KMS-11 (cell line): ENCODE measurements at regions not wholly inside any gene's neighbourhood (a gene's known extent, or its start where the extent isn't known, plus 50 kb on each side); places are given as distances from the start of the nearest gene placed in this dataset.
"Not testable (repeated sequence)": the region's sequence is repeated elsewhere in the genome, so short reads cannot be mapped to it uniquely, and the experiment has no call there.

Source experiments
- H2AFZ ChIP-seq: fragments of 200-600 bp; sonication (generic); 2 replicates; pipeline ENCODE4 v1.6.1; 2016; ENCODE audit warnings: antibody characterized with exemption, mixed run types, low read depth
- H3K27ac ChIP-seq: fragments of 200-600 bp; sonication (generic); 2 replicates; pipeline ENCODE4 v1.6.1; 2016; ENCODE audit warnings: mild to moderate bottlenecking, mixed run types
- H3K27me3 ChIP-seq: fragments of 200-600 bp; sonication (generic); 2 replicates; pipeline ENCODE4 v1.6.1; 2017; ENCODE audit warnings: mild to moderate bottlenecking, low read depth, mixed run types, moderate library complexity; ENCODE audit not compliant: insufficient read depth
- H3K36me3 ChIP-seq: fragments of 200-600 bp; sonication (generic); 2 replicates; pipeline ENCODE4 v1.6.1; 2017; ENCODE audit warnings: mild to moderate bottlenecking, mixed run types; ENCODE audit not compliant: insufficient read depth
- H3K4me1 ChIP-seq: fragments of 200-600 bp; sonication (generic); 2 replicates; pipeline ENCODE4 v1.6.1; 2016; ENCODE audit warnings: mild to moderate bottlenecking, low read depth, mixed run types; ENCODE audit not compliant: poor library complexity, severe bottlenecking
- H3K4me2 ChIP-seq: fragments of 200-600 bp; sonication (generic); 2 replicates; pipeline ENCODE4 v1.7.0; 2016; ENCODE audit warnings: mild to moderate bottlenecking, mixed run types
- H3K4me3 ChIP-seq: fragments of 200-600 bp; sonication (generic); IDR thresholded peaks from 2 replicates; pipeline ENCODE4 v1.6.1; 2017; ENCODE audit warnings: low read depth, low read length, mixed read lengths; ENCODE audit not compliant: insufficient read depth
- H3K79me2 ChIP-seq: fragments of 200-600 bp; sonication (generic); 2 replicates; pipeline ENCODE4 v1.6.1; 2016; ENCODE audit warnings: low read depth, mixed run types; ENCODE audit not compliant: insufficient read depth
- H3K9ac ChIP-seq: fragments of 200-600 bp; sonication (generic); 2 replicates; pipeline ENCODE4 v1.6.1; 2016; ENCODE audit warnings: mild to moderate bottlenecking, mixed run types
- H4K20me1 ChIP-seq: fragments of 200-600 bp; sonication (generic); 2 replicates; pipeline ENCODE4 v1.6.1; 2016; ENCODE audit warnings: mild to moderate bottlenecking, mixed run types; ENCODE audit not compliant: insufficient read depth
- TF ChIP-seq, protein P1 (sequence below): fragments of 200-600 bp; sonication (generic); conservative IDR thresholded peaks from 2 replicates; pipeline ENCODE4 v1.6.1; 2017; ENCODE audit warnings: low read depth, mild to moderate bottlenecking, antibody characterized with exemption, low read length, moderate library complexity, mixed read lengths

DNA sequence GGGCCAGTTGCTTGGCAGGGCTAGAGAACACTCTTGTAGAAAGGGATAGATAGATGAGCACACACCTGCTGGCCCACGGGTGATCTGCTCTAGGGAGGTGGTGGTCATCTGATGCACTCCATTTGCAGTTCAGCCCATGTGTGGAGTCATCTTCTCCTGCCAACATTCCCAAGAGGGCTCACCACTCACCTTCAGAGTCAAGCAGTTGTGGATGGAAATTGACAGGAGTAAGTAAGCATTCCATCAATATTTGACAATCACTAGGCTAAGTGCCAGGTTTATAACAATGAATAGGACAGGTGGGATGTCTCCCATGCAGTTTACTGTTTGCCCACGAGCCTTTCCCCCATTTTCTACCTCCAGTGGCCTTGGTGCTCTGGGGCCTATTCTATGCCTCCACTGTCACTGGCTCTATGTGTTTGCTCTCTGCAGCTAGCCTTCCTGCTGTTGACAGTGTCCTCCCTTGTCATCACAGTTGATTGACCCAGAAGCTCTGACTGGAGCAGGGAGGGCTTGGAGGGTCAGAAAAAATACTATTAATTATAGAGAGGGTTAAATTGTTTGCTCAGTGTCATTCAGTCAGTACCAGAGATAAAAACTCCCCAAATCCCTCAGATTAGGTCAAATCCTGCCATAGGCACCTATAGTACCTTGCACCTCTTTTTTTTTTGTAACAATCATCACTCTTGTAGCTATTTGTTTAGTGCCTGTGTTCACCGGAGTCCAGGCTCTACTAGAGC lies 134.6 kb upstream of the PZP start:
- H3K27ac ChIP-seq, result no peak overlapping the region
- no peak overlapping the region for H3K9ac ChIP-seq
- no peak overlapping the region for H3K4me3 ChIP-seq
- H2AFZ ChIP-seq, result no peak overlapping the region
- TF ChIP-seq, protein P1, sequence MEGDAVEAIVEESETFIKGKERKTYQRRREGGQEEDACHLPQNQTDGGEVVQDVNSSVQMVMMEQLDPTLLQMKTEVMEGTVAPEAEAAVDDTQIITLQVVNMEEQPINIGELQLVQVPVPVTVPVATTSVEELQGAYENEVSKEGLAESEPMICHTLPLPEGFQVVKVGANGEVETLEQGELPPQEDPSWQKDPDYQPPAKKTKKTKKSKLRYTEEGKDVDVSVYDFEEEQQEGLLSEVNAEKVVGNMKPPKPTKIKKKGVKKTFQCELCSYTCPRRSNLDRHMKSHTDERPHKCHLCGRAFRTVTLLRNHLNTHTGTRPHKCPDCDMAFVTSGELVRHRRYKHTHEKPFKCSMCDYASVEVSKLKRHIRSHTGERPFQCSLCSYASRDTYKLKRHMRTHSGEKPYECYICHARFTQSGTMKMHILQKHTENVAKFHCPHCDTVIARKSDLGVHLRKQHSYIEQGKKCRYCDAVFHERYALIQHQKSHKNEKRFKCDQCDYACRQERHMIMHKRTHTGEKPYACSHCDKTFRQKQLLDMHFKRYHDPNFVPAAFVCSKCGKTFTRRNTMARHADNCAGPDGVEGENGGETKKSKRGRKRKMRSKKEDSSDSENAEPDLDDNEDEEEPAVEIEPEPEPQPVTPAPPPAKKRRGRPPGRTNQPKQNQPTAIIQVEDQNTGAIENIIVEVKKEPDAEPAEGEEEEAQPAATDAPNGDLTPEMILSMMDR, result no peak
- H3K4me1 ChIP-seq, result no peaks in the 10 kb centered on the region
- H4K20me1 ChIP-seq, result no peaks in the 10 kb centered on the region
- H3K27me3 ChIP-seq, result no peaks in the 10 kb centered on the region
- no peaks in the 10 kb centered on the region for H3K36me3 ChIP-seq
- no peaks in the 10 kb centered on the region for H3K79me2 ChIP-seq
- H3K4me2 ChIP-seq, result no peak overlapping the region

DNA sequence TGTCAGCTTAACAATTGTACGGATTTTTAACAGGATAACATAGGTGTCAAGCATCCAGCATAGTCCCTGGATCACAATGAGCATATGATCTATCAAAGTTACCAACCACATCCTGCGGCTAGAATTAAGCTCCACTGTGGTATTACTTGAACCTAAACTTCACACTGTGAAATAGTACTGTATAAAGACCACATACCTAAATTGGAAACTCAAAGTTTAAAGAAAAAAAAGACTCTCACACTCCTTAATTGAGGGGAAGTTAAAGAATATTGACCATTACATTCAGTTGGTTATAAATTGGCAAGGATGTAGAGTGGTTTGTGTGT lies 133.0 kb upstream of the PZP start:
- TF ChIP-seq, protein P1, result no peak

DNA sequence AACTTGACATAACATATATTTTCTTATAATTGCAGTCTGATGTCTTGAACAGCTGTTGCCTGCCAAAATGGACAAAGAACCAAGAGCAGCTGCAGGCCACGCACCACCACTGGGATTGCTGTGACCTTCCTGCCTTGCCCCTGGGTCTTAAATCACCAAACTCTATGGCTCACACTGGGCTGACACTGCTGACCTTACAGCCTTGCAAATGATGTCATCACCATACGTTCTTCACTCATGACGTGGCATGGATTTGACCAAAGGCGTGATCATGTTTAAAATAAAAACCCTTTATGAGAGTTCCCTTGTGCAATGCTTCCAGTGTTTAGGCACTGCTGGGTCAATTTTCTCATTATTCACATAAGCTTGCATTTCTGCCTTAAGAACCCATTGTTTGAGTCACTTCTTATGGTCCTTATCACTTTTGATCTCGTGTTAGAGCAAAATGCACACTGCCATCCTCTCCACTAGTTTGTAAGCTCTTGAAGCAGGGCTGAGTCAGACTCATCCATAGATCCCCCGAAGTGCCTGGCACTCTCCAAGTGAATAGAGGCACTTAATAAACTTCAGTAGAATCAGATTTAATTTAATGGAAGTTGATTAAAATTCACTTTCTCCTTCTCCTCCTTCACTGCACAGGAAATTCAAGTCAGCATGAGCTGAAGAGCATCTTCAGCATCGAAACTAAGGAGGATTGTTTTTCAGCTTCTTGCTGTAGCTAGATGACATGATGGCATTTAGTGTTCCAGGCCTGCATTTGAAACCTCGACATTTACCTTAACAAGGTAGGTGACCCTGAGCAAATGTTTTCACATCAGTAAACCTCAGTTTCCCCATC lies 132.4 kb upstream of the PZP start:
- no peaks in the 10 kb centered on the region for H3K36me3 ChIP-seq
- no peaks in the 10 kb centered on the region for H3K4me1 ChIP-seq
- TF ChIP-seq, protein P1, result no peak
- H3K4me2 ChIP-seq, result no peak overlapping the region
- no peaks in the 10 kb centered on the region for H3K79me2 ChIP-seq
- no peak overlapping the region for H2AFZ ChIP-seq
- no peak overlapping the region for H3K27ac ChIP-seq
- no peak overlapping the region for H3K4me3 ChIP-seq
- no peak overlapping the region for H3K9ac ChIP-seq
- H4K20me1 ChIP-seq, result no peaks in the 10 kb centered on the region
- no peaks in the 10 kb centered on the region for H3K27me3 ChIP-seq

More for the DNA sequence above, 133.0 kb upstream of the PZP start:
- no peak overlapping the region for H3K4me2 ChIP-seq
- H3K4me1 ChIP-seq, result no peaks in the 10 kb centered on the region
- H3K9ac ChIP-seq, result no peak overlapping the region
- H3K4me3 ChIP-seq, result no peak overlapping the region
- H2AFZ ChIP-seq, result no peak overlapping the region
- H3K79me2 ChIP-seq, result no peaks in the 10 kb centered on the region
- no peaks in the 10 kb centered on the region for H3K36me3 ChIP-seq
- H4K20me1 ChIP-seq, result no peaks in the 10 kb centered on the region
- no peaks in the 10 kb centered on the region for H3K27me3 ChIP-seq
- no peak overlapping the region for H3K27ac ChIP-seq

DNA sequence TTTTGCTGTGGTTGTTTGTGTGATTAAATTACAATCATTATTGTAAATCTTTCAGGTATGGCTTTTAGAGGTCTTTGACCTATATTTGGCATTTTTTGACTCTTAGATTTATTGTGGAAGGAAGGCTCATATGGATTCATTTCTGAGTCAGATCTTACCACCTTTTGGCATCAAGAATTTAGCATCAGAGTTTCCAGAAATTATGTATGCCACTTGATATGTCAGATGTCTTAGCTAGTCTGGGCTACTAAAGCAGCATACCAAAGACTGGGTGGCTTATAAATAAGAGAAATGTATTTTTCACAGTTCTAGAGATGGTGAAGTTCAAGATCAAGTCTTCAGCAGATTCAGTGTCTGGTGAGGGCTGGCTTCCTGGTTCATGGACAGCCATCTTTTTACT lies 129.5 kb upstream of the PZP start:
- no peak overlapping the region for H2AFZ ChIP-seq
- H3K36me3 ChIP-seq, result no peaks in the 10 kb centered on the region
- no peaks in the 10 kb centered on the region for H3K27me3 ChIP-seq
- no peak overlapping the region for H3K4me2 ChIP-seq
- no peaks in the 10 kb centered on the region for H4K20me1 ChIP-seq
- TF ChIP-seq, protein P1, result no peak
- H3K27ac ChIP-seq, result no peak overlapping the region
- no peak overlapping the region for H3K9ac ChIP-seq
- H3K4me1 ChIP-seq, result no peaks in the 10 kb centered on the region
- no peaks in the 10 kb centered on the region for H3K79me2 ChIP-seq
- no peak overlapping the region for H3K4me3 ChIP-seq

DNA sequence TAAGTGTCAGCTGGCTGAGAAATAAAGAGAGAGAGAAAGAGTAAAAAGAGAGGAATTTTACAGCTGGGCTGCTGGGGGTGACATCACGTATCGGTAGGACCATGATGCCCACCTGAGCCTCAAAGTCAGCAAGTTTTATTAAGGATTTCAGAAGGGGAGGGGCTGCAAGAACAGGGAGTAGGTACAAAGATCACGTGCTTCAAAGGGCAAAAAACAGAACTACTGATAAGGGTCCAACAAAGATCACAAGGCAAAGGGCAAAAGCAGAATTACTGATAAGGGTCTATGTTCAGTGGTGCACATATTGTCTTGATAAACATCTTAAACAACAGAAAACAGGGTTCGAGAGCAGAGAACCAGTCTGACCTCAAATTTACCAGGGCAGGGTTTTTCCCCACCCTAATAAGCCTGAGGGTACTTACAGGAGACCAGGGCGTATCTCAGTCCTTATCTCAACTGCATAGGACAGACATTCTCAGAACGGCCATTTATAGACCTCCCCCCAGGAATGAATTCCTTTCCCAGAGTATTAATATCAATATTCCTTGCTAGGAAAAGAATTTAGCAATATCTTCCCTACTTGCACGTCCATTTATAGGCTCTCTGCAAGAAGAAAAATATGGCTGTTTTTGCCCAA lies 128.3 kb upstream of the PZP start:
- not testable (repeated sequence) for H3K36me3 ChIP-seq, H3K4me1 ChIP-seq, H3K79me2 ChIP-seq, H4K20me1 ChIP-seq, H3K27me3 ChIP-seq, H3K4me3 ChIP-seq, H3K27ac ChIP-seq, H3K4me2 ChIP-seq, H3K9ac ChIP-seq, H2AFZ ChIP-seq
